Pancreas (tissue), 10 donors: ENCODE measurements at regions not wholly inside any gene's neighbourhood (a gene's known extent, or its start where the extent isn't known, plus 50 kb on each side); places are given as distances from the start of the nearest gene placed in this dataset.

Source experiments
- ATAC-seq, 4 donors: fragments of 200-7000 bp; cut with Tn5 transposase; one replicate each; pipeline versions ENCODE4 v1.8.0 to v1.9.1; 2020; ENCODE audit warnings: mild to moderate bottlenecking in 4 of 4, moderate library complexity in 4 of 4
- DNase-seq, 6 donors: peaks; one replicate each; pipeline ENCODE4 v3.0.0-alpha.2; 2020
- FAIRE-seq: peaks from 2 replicates; lab custom pipeline; 2012; peaks lifted over from hg19 to GRCh38; lab: Jason Lieb, UNC
- H3K27ac ChIP-seq, 4 donors: fragments of 200-600 bp; sonication (generic); 1 replicate in 3 of 4; 2 replicates in 1 of 4; pipeline versions ENCODE4 v1.5.0 to v1.8.0; 2020
- H3K27me3 ChIP-seq, 4 donors: fragments of 200-600 bp; one replicate each; pipeline ENCODE4 v1.8.0; 2021
- H3K36me3 ChIP-seq, 3 donors: fragments of 200-600 bp; sonication (generic) in 1 of 3; one replicate each; pipeline versions ENCODE4 v1.5.0 to v1.8.0; 2020 to 2021
- H3K4me1 ChIP-seq, 3 donors: fragments of 200-600 bp; one replicate each; pipeline ENCODE4 v1.8.0; 2021
- H3K4me3 ChIP-seq, 4 donors: fragments of 200-600 bp; sonication (generic) in 2 of 4; one replicate each; pipeline versions ENCODE4 v1.5.0 to v1.8.0; 2020 to 2021
- H3K9me3 ChIP-seq, 4 donors: fragments of 200-600 bp; one replicate each; pipeline ENCODE4 v1.8.0; 2021
- WGBS, 2 donors: extraction: QIAGEN DNeasy Blood & Tissue Kit; methylation state at CpG; one replicate each; pipeline ENCODE4 v1.1.7; 2013; 5-methylcytosine and 5-hydroxymethylcytosine counted together
- intact Hi-C, 3 donors: fragments of 100-400 bp; cut with DNase I; formaldehyde crosslinking; loops; one replicate each; pipeline versions ENCODE4 v1.11.1 to v1.14.2; 2022
- TF ChIP-seq, protein P1 (sequence below), 4 donors: fragments of 200-600 bp; sonication (generic) in 3 of 4; IDR thresholded peaks; one replicate each; pipeline versions ENCODE4 v1.5.0 to v1.8.0; 2021; ENCODE audit warnings: antibody characterized with exemption in 4 of 4
- donor health status: healthy with polysubstance abuse.
- donor health status: DM: no; HTN: no; CAD: no; lungs with moderate emphysema.
- donor health status: DM: no; HTN: no; CAD: no.
- donor health status: control.
- donor health status: control.
- donor health status: Bipolar disorder and iron deficiency.
- donor health status: DM: yes; HTN: yes; CAD: no.
- donor health status: DM: no; HTN: no; CAD: no.
- donor health status: DM: no; HTN: no; CAD: no.
- donor health status: DM: yes; HTN: yes; CAD: no.

DNA sequence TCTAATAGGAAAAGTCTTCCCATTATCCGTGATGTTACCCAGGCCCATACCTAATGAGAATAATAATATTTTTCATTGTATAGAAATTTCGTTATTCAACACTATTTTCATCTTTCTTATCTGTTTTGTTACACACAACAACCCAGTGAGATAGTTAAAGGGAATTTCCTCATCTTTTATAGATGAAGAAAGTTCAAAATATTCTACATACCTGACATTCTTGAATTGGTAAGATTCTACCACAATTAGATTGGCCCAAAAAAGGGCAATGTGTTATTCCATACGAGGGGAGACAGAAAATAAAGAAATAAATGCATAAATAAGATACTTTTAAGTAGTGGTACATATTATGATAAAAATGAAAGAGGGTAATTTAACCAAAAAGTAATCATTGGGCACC lies 405.5 kb upstream of the ADAMTS5 start:
- Histone ChIP-seq H3K36me3 (no peaks in the 10 kb centered on the region), H3K27ac (no peak overlapping the region), H3K4me3 (no peak overlapping the region), H3K27me3 (no peaks in the 10 kb centered on the region), H3K9me3 (no peaks in the 10 kb centered on the region), H3K4me1 (no peaks in the 10 kb centered on the region)
- no peak for ATAC-seq
- FAIRE-seq: no peak
- intact Hi-C loops: no loop called here
- TF ChIP-seq, protein P1, sequence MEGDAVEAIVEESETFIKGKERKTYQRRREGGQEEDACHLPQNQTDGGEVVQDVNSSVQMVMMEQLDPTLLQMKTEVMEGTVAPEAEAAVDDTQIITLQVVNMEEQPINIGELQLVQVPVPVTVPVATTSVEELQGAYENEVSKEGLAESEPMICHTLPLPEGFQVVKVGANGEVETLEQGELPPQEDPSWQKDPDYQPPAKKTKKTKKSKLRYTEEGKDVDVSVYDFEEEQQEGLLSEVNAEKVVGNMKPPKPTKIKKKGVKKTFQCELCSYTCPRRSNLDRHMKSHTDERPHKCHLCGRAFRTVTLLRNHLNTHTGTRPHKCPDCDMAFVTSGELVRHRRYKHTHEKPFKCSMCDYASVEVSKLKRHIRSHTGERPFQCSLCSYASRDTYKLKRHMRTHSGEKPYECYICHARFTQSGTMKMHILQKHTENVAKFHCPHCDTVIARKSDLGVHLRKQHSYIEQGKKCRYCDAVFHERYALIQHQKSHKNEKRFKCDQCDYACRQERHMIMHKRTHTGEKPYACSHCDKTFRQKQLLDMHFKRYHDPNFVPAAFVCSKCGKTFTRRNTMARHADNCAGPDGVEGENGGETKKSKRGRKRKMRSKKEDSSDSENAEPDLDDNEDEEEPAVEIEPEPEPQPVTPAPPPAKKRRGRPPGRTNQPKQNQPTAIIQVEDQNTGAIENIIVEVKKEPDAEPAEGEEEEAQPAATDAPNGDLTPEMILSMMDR (IDR thresholded peaks at IDR 0.05): no peak
- 57 to 81% methylated on average over 3 of the region's 3 CpGs for WGBS, 2 donors
- no peak for DNase-seq

DNA sequence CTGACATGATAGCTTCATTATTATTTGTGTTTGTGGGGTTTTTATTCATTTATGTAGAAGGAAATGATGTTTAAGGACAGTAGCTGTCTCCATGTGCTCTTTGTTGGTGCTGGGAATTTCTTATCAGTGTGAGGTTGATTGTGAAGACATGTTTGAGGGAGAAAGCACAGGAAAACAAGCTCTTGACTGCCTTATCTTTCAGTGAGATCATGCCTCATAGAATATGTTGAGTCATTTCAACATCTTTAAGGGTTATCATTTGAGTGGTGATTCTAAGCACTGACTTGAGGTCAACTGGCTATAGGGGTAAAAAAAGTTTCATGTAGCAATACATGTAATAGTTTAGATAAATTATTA lies 405.1 kb upstream of the ADAMTS5 start:
- no peak overlapping the region for H3K27ac ChIP-seq
- TF ChIP-seq, protein P1 (IDR thresholded peaks at IDR 0.05): no peak
- H3K4me1 ChIP-seq: no peaks in the 10 kb centered on the region
- H3K9me3 ChIP-seq: no peaks in the 10 kb centered on the region
- ATAC-seq (no peak), FAIRE-seq (no peak), DNase-seq (no peak)
- H3K4me3 ChIP-seq: no peak overlapping the region
- intact Hi-C loops: no loop called here
- no peaks in the 10 kb centered on the region for H3K36me3 ChIP-seq
- no peaks in the 10 kb centered on the region for H3K27me3 ChIP-seq

DNA sequence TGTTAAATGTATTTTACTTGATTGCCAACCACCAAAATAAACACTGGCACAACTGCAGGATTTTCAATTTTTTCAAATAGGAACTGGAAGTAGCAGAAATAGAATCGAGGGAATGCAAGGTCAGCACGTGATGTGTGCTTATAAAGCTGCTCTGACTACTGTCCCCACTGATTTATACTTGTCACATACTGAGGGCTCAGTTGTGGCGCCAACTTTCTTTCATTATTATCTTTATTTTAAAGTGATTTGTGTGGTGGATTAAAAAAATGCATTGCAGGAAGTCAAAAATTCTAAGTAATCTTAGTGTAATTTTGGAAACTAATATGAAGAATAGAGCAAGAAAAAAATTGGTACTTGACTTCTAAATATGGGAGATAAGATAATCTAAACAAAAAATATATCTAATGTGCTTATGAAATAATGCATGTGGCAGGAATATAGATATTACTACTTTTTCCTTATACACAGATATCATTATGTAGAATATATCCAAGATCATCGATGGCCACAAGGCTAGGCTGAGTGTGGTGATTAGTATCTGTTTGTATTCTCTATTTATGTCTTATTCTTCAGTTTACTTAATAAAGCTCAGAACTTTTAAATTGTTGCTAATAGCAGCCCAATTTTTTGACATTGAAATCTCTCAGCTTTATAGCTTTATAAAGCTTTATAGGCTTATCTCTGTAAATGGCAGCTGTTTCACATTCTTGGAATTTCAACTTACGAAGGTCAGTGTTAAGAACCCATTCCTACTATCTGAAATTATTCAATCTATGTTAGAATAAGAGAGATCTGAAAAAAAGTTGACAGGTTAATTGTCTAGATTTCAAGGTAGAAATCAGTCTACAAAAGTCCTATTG lies 404.5 kb upstream of the ADAMTS5 start:
- no peak for DNase-seq
- no peaks in the 10 kb centered on the region for H3K4me1 ChIP-seq
- FAIRE-seq: no peak
- H3K27ac ChIP-seq: no peak overlapping the region
- intact Hi-C loops: no loop called here
- TF ChIP-seq, protein P1 (IDR thresholded peaks at IDR 0.05): no peak
- H3K4me3 ChIP-seq: no peak overlapping the region
- no peaks in the 10 kb centered on the region for H3K36me3 ChIP-seq
- H3K27me3 ChIP-seq: no peaks in the 10 kb centered on the region
- WGBS, 2 donors: 45 to 52% methylated on average over 5 of the region's 5 CpGs
- no peaks in the 10 kb centered on the region for H3K9me3 ChIP-seq
- ATAC-seq: no peak

DNA sequence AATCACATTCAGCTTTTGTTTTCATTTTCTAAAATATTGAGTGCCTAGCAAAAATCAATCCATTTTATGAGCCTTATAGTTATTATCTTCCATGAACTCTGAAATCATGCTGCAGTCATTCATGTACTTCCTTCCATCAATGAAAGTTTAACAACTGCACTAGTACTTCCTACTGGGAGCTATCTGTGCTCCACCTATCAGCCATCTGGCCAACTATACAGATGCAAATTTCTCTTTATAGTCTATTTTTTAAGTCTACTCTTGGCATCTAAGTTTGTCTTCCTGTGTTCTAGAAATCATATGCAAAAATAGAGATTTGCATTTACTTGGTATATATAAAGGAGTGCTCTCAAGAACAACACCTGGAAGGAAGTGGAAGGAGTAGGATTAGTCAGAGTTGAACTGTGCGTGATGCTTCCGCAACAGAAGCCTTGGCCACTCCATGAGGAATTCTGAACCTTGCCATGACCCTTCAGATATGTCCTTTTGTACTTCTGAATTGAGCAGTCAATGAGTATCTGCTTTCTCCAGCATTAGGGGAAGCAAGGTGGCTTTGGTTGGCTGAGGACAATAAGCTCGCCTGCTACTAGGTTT lies 403.2 kb upstream of the ADAMTS5 start:
- intact Hi-C loops: no loop called here
- Histone ChIP-seq H3K27ac (no peak overlapping the region), H3K36me3 (no peaks in the 10 kb centered on the region), H3K27me3 (no peaks in the 10 kb centered on the region), H3K4me3 (no peak overlapping the region), H3K9me3 (no peaks in the 10 kb centered on the region), H3K4me1 (no peaks in the 10 kb centered on the region)
- no peak for ATAC-seq
- FAIRE-seq: no peak
- no peak for DNase-seq
- 87 to 92% methylated on average over 3 of the region's 3 CpGs for WGBS, 2 donors
- TF ChIP-seq, protein P1 (IDR thresholded peaks at IDR 0.05): no peak

DNA sequence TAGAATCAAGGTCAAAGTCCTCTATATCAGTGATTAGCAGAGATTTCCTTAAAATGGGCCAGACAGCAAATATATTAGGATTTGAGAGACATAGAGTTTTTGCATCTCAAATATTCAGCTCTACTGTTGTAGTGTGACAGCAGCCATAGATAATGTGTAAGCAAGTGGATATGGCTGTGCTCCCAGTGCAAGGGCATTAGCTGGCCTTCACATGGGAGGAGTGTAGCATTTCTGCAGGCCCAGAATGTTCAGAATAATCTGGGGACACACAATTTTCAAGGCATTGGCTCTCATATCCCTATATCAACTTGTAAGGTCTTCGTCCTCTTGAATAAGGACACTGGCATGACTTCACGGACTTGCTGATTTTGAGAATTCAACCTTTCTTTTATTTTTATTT lies 402.3 kb upstream of the ADAMTS5 start:
- Histone ChIP-seq H3K36me3 (no peaks in the 10 kb centered on the region), H3K27ac (no peak overlapping the region), H3K27me3 (no peaks in the 10 kb centered on the region), H3K9me3 (no peaks in the 10 kb centered on the region), H3K4me3 (no peak overlapping the region), H3K4me1 (no peaks in the 10 kb centered on the region)
- 92 to 97% methylated on average over 2 of the region's 2 CpGs for WGBS, 2 donors
- ATAC-seq (no peak), DNase-seq (no peak), FAIRE-seq (no peak)
- TF ChIP-seq, protein P1 (IDR thresholded peaks at IDR 0.05): no peak
- intact Hi-C loops: no loop called here
